Activated CD4-positive, alpha-beta T cell treated with anti-CD3 and anti-CD28 coated beads for 36 hours (primary cell): ENCODE measurements at regions not wholly inside any gene's neighbourhood (a gene's known extent, or its start where the extent isn't known, plus 50 kb on each side); places are given as distances from the start of the nearest gene placed in this dataset.
"Not testable (repeated sequence)": the region's sequence is repeated elsewhere in the genome, so short reads cannot be mapped to it uniquely, and the experiment has no call there.

Experiments
- ATAC-seq: fragments of 200-7000 bp; cut with Tn5 transposase; one replicate; pipeline ENCODE4 v1.10.0; 2021; ENCODE audit warnings: mild to moderate bottlenecking, moderate library complexity
- CTCF ChIA-PET: fragments of 350-600 bp; sonication (Branson Sonifier 250); formaldehyde crosslinking; loops from one replicate; lab custom pipeline; 2021; ENCODE audit warnings: antibody characterized with exemption; lab: Charles Lee
- POLR2A ChIA-PET: fragments of 350-600 bp; sonication (Branson Sonifier 250); formaldehyde crosslinking; loops from one replicate; lab custom pipeline; 2021; ENCODE audit warnings: antibody characterized with exemption, inconsistent platforms; lab: Charles Lee
- DNase-seq: peaks from one replicate; pipeline ENCODE4 v3.0.0-alpha.2; 2020
- H3K27ac Mint-ChIP-seq: one replicate; pipeline ENCODE4 v1.8.0; 2021; ENCODE audit warnings: mixed read lengths
- H3K27me3 Mint-ChIP-seq: one replicate; pipeline ENCODE4 v1.8.0; 2021; ENCODE audit warnings: mixed read lengths
- H3K36me3 Mint-ChIP-seq: one replicate; pipeline ENCODE4 v1.8.0; 2021; ENCODE audit warnings: low read depth, mixed read lengths
- H3K4me1 Mint-ChIP-seq: one replicate; pipeline ENCODE4 v1.8.0; 2021; ENCODE audit warnings: mixed read lengths
- H3K4me3 Mint-ChIP-seq: one replicate; pipeline ENCODE4 v1.8.0; 2021; ENCODE audit warnings: mild to moderate bottlenecking, moderate library complexity, mixed read lengths
- H3K9me3 Mint-ChIP-seq: one replicate; pipeline ENCODE4 v1.8.0; 2021; ENCODE audit warnings: low read depth, mixed read lengths
- intact Hi-C, 2 experiments: fragments of 100-400 bp; cut with DNase I in 1 of 2; cut with micrococcal nuclease in 1 of 2; formaldehyde crosslinking; loops; one replicate each; pipeline versions ENCODE4 v1.14.2 to v1.15.1; 2022 to 2024; cut with DNase I, micrococcal nuclease

GRCh38 chr4:179164267-179164999, 1722.2 kb upstream of the AGA start:
- POLR2A ChIA-PET, result no interaction called here
- Mint-ChIP-seq H3K36me3 (no peaks in the 10 kb centered on the region), H3K27me3 (no peaks in the 10 kb centered on the region), H3K4me1 (no peaks in the 10 kb centered on the region), H3K4me3 (no peak overlapping the region), H3K9me3 (peaks cover 11% of the 10 kb centered on the region), H3K27ac (no peak overlapping the region)
- CTCF ChIA-PET, result no interaction called here
- intact Hi-C loops, result no loop called here
- ATAC-seq (no peak), DNase-seq (no peak)

- H3K4me3 Mint-ChIP-seq, result no peak overlapping the region
- no peak for ATAC-seq
- no peaks in the 10 kb centered on the region for H3K36me3 Mint-ChIP-seq
- CTCF ChIA-PET, result no interaction called here
- no peaks in the 10 kb centered on the region for H3K27me3 Mint-ChIP-seq
- POLR2A ChIA-PET, result no interaction called here
- peaks cover 18% of the 10 kb centered on the region for H3K9me3 Mint-ChIP-seq
- no peak for DNase-seq
- H3K4me1 Mint-ChIP-seq, result no peaks in the 10 kb centered on the region
- intact Hi-C loops, result no loop called here
- no peak overlapping the region for H3K27ac Mint-ChIP-seq
These were observed 1722.9 kb upstream of the AGA start for GRCh38 chr4:179165000-179165738.

- Mint-ChIP-seq H3K4me1 (no peaks in the 10 kb centered on the region), H3K9me3 (peaks cover 18% of the 10 kb centered on the region), H3K27me3 (no peaks in the 10 kb centered on the region), H3K36me3 (no peaks in the 10 kb centered on the region), H3K4me3 (no peak overlapping the region), H3K27ac (no peak overlapping the region)
- ChIA-PET CTCF (no interaction called here), POLR2A (no interaction called here)
- ATAC-seq, result no peak
- no peak for DNase-seq
- intact Hi-C loops, result no loop called here
These were observed 1723.6 kb upstream of the AGA start for GRCh38 chr4:179165862-179166261.

GRCh38 chr4:179170308-179170707, 1728.1 kb upstream of the AGA start:
- POLR2A ChIA-PET, H3K27me3 Mint-ChIP-seq, H3K4me1 Mint-ChIP-seq, intact Hi-C loops, CTCF ChIA-PET, H3K36me3 Mint-ChIP-seq, H3K4me3 Mint-ChIP-seq, DNase-seq, ATAC-seq, H3K27ac Mint-ChIP-seq: not testable (repeated sequence)
- peaks cover 22% of the 10 kb centered on the region for H3K9me3 Mint-ChIP-seq

- ChIA-PET CTCF (no interaction called here), POLR2A (no interaction called here)
- H3K4me1 Mint-ChIP-seq, result no peaks in the 10 kb centered on the region
- ATAC-seq (no peak), DNase-seq (no peak)
- peaks cover 2% of the 10 kb centered on the region for H3K9me3 Mint-ChIP-seq
- intact Hi-C loops, result no loop called here
- no peak overlapping the region for H3K27ac Mint-ChIP-seq
- H3K4me3 Mint-ChIP-seq, result no peak overlapping the region
- H3K27me3 Mint-ChIP-seq, result no peaks in the 10 kb centered on the region
- no peaks in the 10 kb centered on the region for H3K36me3 Mint-ChIP-seq
These were observed 1740.5 kb upstream of the AGA start for GRCh38 chr4:179182741-179183140.

- DNase-seq (no peak), ATAC-seq (no peak)
- Mint-ChIP-seq H3K36me3 (no peaks in the 10 kb centered on the region), H3K4me3 (no peak overlapping the region), H3K4me1 (no peaks in the 10 kb centered on the region), H3K27me3 (no peaks in the 10 kb centered on the region), H3K27ac (no peak overlapping the region), H3K9me3 (peaks cover 10% of the 10 kb centered on the region)
- CTCF ChIA-PET, result no interaction called here
- intact Hi-C loops, result no loop called here
- POLR2A ChIA-PET, result no interaction called here
These were observed 1753.7 kb upstream of the AGA start for GRCh38 chr4:179195887-179196286.

GRCh38 chr4:179196511-179196910, 1754.3 kb upstream of the AGA start:
- Mint-ChIP-seq H3K27me3 (no peaks in the 10 kb centered on the region), H3K4me1 (no peaks in the 10 kb centered on the region), H3K27ac (no peak overlapping the region), H3K36me3 (no peaks in the 10 kb centered on the region), H3K9me3 (peaks cover 10% of the 10 kb centered on the region), H3K4me3 (no peak overlapping the region)
- intact Hi-C loops, result no loop called here
- CTCF ChIA-PET, result no interaction called here
- POLR2A ChIA-PET, result no interaction called here
- DNase-seq (no peak), ATAC-seq (no peak)

GRCh38 chr4:179200681-179201080, 1758.4 kb upstream of the AGA start:
- ATAC-seq (no peak), DNase-seq (no peak)
- H3K27ac Mint-ChIP-seq, result no peak overlapping the region
- H3K4me3 Mint-ChIP-seq, result no peak overlapping the region
- intact Hi-C loops, result no loop called here
- POLR2A ChIA-PET, result no interaction called here
- H3K9me3 Mint-ChIP-seq, result peaks cover 7% of the 10 kb centered on the region
- CTCF ChIA-PET, result no interaction called here
- no peaks in the 10 kb centered on the region for H3K27me3 Mint-ChIP-seq
- H3K36me3 Mint-ChIP-seq, result no peaks in the 10 kb centered on the region
- no peaks in the 10 kb centered on the region for H3K4me1 Mint-ChIP-seq

- CTCF ChIA-PET, result no interaction called here
- Mint-ChIP-seq H3K27ac (no peak overlapping the region), H3K4me1 (no peaks in the 10 kb centered on the region), H3K9me3 (peaks cover 9% of the 10 kb centered on the region), H3K4me3 (no peak overlapping the region), H3K36me3 (no peaks in the 10 kb centered on the region), H3K27me3 (no peaks in the 10 kb centered on the region)
- DNase-seq, result no peak
- intact Hi-C loops, result no loop called here
- ATAC-seq, result no peak
- POLR2A ChIA-PET, result no interaction called here
These were observed 1783.4 kb upstream of the AGA start for GRCh38 chr4:179225594-179225993.

- no peak for DNase-seq
- Mint-ChIP-seq H3K4me1 (no peaks in the 10 kb centered on the region), H3K9me3 (peaks cover 4% of the 10 kb centered on the region), H3K4me3 (no peak overlapping the region), H3K27me3 (no peaks in the 10 kb centered on the region), H3K27ac (no peak overlapping the region), H3K36me3 (no peaks in the 10 kb centered on the region)
- POLR2A ChIA-PET, result no interaction called here
- CTCF ChIA-PET, result no interaction called here
- no peak for ATAC-seq
- intact Hi-C loops, result no loop called here
These were observed 1806.6 kb upstream of the AGA start for GRCh38 chr4:179248821-179249220.

- Mint-ChIP-seq H3K27ac (no peak overlapping the region), H3K4me3 (no peak overlapping the region), H3K27me3 (no peaks in the 10 kb centered on the region), H3K9me3 (peaks cover 12% of the 10 kb centered on the region), H3K4me1 (no peaks in the 10 kb centered on the region), H3K36me3 (no peaks in the 10 kb centered on the region)
- CTCF ChIA-PET, result no interaction called here
- intact Hi-C loops, result no loop called here
- ATAC-seq, result no peak
- no peak for DNase-seq
- POLR2A ChIA-PET, result no interaction called here
These were observed 1826.6 kb upstream of the AGA start for GRCh38 chr4:179268791-179269190.

GRCh38 chr4:179272282-179272681, 1830.0 kb upstream of the AGA start:
- Mint-ChIP-seq H3K9me3 (peaks cover 4% of the 10 kb centered on the region), H3K36me3 (no peaks in the 10 kb centered on the region), H3K4me3 (no peak overlapping the region), H3K27me3 (no peaks in the 10 kb centered on the region), H3K4me1 (no peaks in the 10 kb centered on the region), H3K27ac (no peak overlapping the region)
- DNase-seq, result no peak
- no peak for ATAC-seq
- CTCF ChIA-PET, result no interaction called here
- intact Hi-C loops, result no loop called here
- POLR2A ChIA-PET, result no interaction called here
